Peyer's patch (tissue), 4 donors: ENCODE measurements at regions not wholly inside any gene's neighbourhood (a gene's known extent, or its start where the extent isn't known, plus 50 kb on each side); places are given as distances from the start of the nearest gene placed in this dataset.

Source experiments
- POLR2A ChIP-seq, 2 donors: fragments of 450-650 bp; IDR thresholded peaks; one replicate each; pipeline ENCODE4 v1.5.1; 2017; ENCODE audit warnings: antibody characterized with exemption in 2 of 2, mild to moderate bottlenecking in 2 of 2, moderate library complexity in 2 of 2
- TF ChIP-seq, protein P1 (sequence below), 6 experiments: fragments of 450-650 bp in 4 of 6; fragments of 200-600 bp in 2 of 6; sonication (generic) in 1 of 6; IDR thresholded peaks; one replicate each; pipeline ENCODE4 v1.5.1; 2017 to 2019; ENCODE audit warnings: antibody characterized with exemption in 6 of 6, mild to moderate bottlenecking in 3 of 6, moderate library complexity in 1 of 6

- TF ChIP-seq, protein P1, sequence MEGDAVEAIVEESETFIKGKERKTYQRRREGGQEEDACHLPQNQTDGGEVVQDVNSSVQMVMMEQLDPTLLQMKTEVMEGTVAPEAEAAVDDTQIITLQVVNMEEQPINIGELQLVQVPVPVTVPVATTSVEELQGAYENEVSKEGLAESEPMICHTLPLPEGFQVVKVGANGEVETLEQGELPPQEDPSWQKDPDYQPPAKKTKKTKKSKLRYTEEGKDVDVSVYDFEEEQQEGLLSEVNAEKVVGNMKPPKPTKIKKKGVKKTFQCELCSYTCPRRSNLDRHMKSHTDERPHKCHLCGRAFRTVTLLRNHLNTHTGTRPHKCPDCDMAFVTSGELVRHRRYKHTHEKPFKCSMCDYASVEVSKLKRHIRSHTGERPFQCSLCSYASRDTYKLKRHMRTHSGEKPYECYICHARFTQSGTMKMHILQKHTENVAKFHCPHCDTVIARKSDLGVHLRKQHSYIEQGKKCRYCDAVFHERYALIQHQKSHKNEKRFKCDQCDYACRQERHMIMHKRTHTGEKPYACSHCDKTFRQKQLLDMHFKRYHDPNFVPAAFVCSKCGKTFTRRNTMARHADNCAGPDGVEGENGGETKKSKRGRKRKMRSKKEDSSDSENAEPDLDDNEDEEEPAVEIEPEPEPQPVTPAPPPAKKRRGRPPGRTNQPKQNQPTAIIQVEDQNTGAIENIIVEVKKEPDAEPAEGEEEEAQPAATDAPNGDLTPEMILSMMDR (IDR thresholded peaks at IDR 0.05): no peak
- no peak for TF ChIP-seq POLR2A (IDR thresholded peaks at IDR 0.05)
Measured at GRCh38 chr12:74286254-74286653, 251.4 kb upstream of the ATXN7L3B start.
